Right atrium auricular region (tissue), 2 donors: ENCODE measurements at regions not wholly inside any gene's neighbourhood (a gene's known extent, or its start where the extent isn't known, plus 50 kb on each side); places are given as distances from the start of the nearest gene placed in this dataset.

Source experiments
- DNase-seq: peaks from one replicate; pipeline ENCODE4 v3.0.0-alpha.2; 2019; ENCODE audit warnings: low spot score
- H3K27ac ChIP-seq, 2 donors: fragments of 200-600 bp; sonication (generic); 1 replicate in 1 of 2; 2 replicates in 1 of 2; pipeline ENCODE4 v1.5.1; 2016 to 2019
- H3K27me3 ChIP-seq, 2 donors: fragments of 200-600 bp; sonication (generic); one replicate each; pipeline versions ENCODE4 v1.5.1 to v1.6.0; 2017 to 2019
- H3K36me3 ChIP-seq: fragments of 200-600 bp; sonication (generic); one replicate; pipeline ENCODE4 v1.5.1; 2016
- H3K4me1 ChIP-seq, 2 donors: fragments of 200-600 bp; sonication (generic); one replicate each; pipeline versions ENCODE4 v1.5.1 to v1.6.0; 2017 to 2019
- H3K4me3 ChIP-seq, 2 donors: fragments of 200-600 bp; sonication (generic); 1 replicate in 1 of 2; 2 replicates in 1 of 2; pipeline ENCODE4 v1.5.1; 2017 to 2019; ENCODE audit warnings: mild to moderate bottlenecking in 1 of 2, moderate library complexity in 1 of 2
- H3K9me3 ChIP-seq, 2 donors: fragments of 200-600 bp; sonication (generic); one replicate each; pipeline ENCODE4 v1.5.1; 2019
- TF ChIP-seq, protein P1 (sequence below), 2 donors: fragments of 200-600 bp; sonication (generic); IDR thresholded peaks; one replicate each; pipeline ENCODE4 v1.5.1; 2019; ENCODE audit warnings: antibody characterized with exemption in 2 of 2

- Histone ChIP-seq H3K4me3 (no peak overlapping the region), H3K9me3 (no peaks in the 10 kb centered on the region), H3K36me3 (no peaks in the 10 kb centered on the region), H3K4me1 (no peaks in the 10 kb centered on the region), H3K27ac (no peak overlapping the region), H3K27me3 (no peaks in the 10 kb centered on the region)
- DNase-seq = no peak
- TF ChIP-seq, protein P1, sequence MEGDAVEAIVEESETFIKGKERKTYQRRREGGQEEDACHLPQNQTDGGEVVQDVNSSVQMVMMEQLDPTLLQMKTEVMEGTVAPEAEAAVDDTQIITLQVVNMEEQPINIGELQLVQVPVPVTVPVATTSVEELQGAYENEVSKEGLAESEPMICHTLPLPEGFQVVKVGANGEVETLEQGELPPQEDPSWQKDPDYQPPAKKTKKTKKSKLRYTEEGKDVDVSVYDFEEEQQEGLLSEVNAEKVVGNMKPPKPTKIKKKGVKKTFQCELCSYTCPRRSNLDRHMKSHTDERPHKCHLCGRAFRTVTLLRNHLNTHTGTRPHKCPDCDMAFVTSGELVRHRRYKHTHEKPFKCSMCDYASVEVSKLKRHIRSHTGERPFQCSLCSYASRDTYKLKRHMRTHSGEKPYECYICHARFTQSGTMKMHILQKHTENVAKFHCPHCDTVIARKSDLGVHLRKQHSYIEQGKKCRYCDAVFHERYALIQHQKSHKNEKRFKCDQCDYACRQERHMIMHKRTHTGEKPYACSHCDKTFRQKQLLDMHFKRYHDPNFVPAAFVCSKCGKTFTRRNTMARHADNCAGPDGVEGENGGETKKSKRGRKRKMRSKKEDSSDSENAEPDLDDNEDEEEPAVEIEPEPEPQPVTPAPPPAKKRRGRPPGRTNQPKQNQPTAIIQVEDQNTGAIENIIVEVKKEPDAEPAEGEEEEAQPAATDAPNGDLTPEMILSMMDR (IDR thresholded peaks at IDR 0.05) = no peak
Observed at GRCh38 chr4:58081356-58081755, 971.2 kb upstream of the IGFBP7 start.

GRCh38 chr4:58075724-58076123, 965.5 kb upstream of the IGFBP7 start:
- no peaks in the 10 kb centered on the region for H3K9me3 ChIP-seq
- no peak for DNase-seq
- TF ChIP-seq, protein P1 (IDR thresholded peaks at IDR 0.05) = no peak
- H3K36me3 ChIP-seq = no peaks in the 10 kb centered on the region
- no peak overlapping the region for H3K27ac ChIP-seq
- no peaks in the 10 kb centered on the region for H3K4me1 ChIP-seq
- H3K27me3 ChIP-seq = no peaks in the 10 kb centered on the region
- no peak overlapping the region for H3K4me3 ChIP-seq

DNA sequence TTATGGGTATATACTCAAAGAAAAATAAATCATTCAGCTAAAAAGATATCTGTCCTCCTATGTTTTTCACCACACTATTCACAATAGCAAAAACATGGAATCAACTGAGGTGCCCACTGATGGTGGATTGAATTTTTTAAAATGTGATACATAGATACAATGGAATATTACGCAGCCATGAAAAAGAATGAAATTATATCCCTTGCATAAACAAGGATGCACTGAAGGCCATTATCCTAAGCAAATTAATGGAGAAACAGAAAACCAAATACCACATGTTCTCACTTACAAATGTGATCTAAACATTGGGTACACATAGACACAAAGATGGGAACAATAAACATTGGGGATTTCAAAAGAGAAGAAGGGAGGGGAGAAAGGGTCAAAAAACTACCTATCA, 964.2 kb upstream of the IGFBP7 start:
- TF ChIP-seq, protein P1 (IDR thresholded peaks at IDR 0.05) = no peak
- no peak overlapping the region for H3K27ac ChIP-seq
- no peak for DNase-seq
- no peak overlapping the region for H3K4me3 ChIP-seq
- H3K4me1 ChIP-seq = no peaks in the 10 kb centered on the region
- H3K27me3 ChIP-seq = no peaks in the 10 kb centered on the region
- H3K36me3 ChIP-seq = no peaks in the 10 kb centered on the region
- no peaks in the 10 kb centered on the region for H3K9me3 ChIP-seq

GRCh38 chr4:58070726-58071125, 960.5 kb upstream of the IGFBP7 start:
- Histone ChIP-seq H3K4me3 (no peak overlapping the region), H3K36me3 (no peaks in the 10 kb centered on the region), H3K27ac (no peak overlapping the region), H3K9me3 (no peaks in the 10 kb centered on the region), H3K27me3 (no peaks in the 10 kb centered on the region), H3K4me1 (no peaks in the 10 kb centered on the region)
- TF ChIP-seq, protein P1 (IDR thresholded peaks at IDR 0.05) = no peak
- DNase-seq = no peak

DNA sequence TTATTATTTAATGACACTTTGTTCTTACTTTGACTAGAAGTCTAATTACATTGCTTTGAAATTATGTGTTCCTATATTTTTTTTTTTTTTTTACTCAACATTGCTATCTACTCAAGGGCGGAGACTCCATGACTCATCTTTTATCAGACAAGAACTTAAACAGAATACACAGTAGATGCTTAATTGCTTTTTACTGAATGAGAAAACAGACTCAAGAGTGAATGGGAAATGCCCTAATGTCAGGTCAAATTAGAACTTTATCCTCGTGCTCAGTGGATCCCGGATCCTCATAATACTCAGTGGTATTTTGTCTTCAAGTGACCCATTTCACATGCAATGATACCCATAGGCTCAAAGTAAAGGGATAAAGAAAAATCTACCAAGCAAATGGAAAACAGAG, 954.5 kb upstream of the IGFBP7 start:
- Histone ChIP-seq H3K4me3 (no peak overlapping the region), H3K27me3 (no peaks in the 10 kb centered on the region), H3K36me3 (no peaks in the 10 kb centered on the region), H3K27ac (no peak overlapping the region), H3K4me1 (no peaks in the 10 kb centered on the region), H3K9me3 (no peaks in the 10 kb centered on the region)
- TF ChIP-seq, protein P1 (IDR thresholded peaks at IDR 0.05) = no peak
- DNase-seq = no peak

GRCh38 chr4:58063404-58064160, 953.4 kb upstream of the IGFBP7 start:
- DNase-seq = no peak
- TF ChIP-seq, protein P1 (IDR thresholded peaks at IDR 0.05) = no peak

More at GRCh38 chr4:58063404-58064160, 953.4 kb upstream of the IGFBP7 start:
- no peaks in the 10 kb centered on the region for H3K27me3 ChIP-seq
- H3K4me3 ChIP-seq = no peak overlapping the region
- no peaks in the 10 kb centered on the region for H3K36me3 ChIP-seq
- no peaks in the 10 kb centered on the region for H3K9me3 ChIP-seq
- no peak overlapping the region for H3K27ac ChIP-seq
- no peaks in the 10 kb centered on the region for H3K4me1 ChIP-seq
